ENCODE measurements at regions not wholly inside any gene's neighbourhood (a gene's known extent, or its start where the extent isn't known, plus 50 kb on each side); places are given as distances from the start of the nearest gene placed in this dataset.

DNA sequence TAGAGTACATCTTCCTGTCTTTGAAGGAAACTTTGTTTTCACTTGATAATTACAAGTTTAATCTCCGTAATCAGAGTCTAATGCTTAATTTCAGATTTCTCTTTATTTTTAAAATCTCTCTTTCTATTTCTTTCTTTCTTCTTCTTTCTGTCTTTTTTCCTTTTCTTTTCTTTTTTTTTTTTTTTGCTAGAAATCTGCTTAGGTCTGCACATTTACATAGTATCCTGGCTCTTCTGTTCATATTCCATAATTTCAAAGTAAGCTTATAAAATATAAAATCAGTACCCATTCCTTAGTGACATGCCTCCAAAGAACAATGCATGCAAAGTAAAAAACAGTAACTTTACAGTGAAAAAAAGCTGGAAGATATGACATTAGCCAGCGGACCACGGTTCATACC lies 601.7 kb upstream of the VSTM2A start:
- POLR2A ChIA-PET, result no interaction called here

DNA sequence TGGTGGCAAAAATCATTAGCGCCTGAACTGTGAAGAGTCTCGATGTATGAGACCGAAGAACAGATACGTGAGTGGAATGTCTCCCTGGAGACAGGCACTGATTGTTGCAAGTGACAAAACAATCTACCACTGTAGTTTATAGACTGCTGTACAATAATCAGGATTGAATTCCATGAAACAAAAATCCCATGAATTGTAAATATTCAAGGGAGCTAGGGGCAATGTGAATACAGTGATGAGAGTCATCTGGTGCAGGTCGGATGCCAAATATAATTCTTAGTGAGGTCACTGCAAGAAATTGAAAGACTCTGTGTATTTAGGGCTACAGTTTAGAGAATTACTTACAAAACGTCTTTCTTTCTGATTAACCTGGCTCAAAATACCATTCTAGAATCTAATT lies 594.4 kb upstream of the VSTM2A start:
- CTCF ChIA-PET, result no interaction called here
- POLR2A ChIA-PET, result no interaction called here

More for the DNA sequence above, 601.7 kb upstream of the VSTM2A start:
- CTCF ChIA-PET, result no interaction called here

DNA sequence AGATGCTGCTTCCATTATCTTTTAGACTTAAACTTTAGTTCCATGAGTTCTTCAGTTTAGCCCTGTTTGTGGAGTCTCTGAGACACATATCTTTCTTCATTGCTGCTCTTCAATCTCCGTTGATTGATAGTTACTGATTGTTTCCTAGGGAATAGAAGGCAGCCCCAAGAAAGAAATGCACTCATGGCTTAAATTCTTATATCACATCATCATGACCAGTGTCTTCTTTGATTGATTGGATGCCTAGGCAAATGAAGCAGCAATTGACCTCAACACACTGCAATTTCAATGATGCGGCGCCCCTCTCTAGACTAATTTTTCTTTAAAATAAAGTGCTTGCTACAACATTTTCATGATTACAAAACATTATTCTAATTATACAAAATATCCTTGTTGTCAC lies 576.5 kb upstream of the VSTM2A start:
- POLR2A ChIA-PET, result no interaction called here
- CTCF ChIA-PET, result no interaction called here

DNA sequence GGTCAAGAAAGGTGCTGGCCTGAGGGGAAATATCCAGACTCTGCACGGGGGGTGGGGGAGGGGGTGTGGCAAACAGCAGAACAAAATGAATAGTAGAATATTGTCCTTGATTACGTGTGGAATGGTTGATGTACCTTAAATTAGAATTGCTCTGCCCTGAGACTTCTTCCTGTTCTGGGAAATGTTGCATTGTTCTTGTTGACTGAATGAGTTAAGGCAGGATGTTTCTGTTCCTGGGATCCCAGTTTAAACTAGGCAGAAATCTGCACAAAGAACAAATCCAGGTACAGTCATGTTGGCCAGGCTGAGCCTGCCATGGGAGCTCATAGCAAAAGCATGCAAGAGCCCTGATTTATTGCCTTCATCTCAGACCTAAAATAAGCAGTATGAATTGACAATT lies 558.7 kb upstream of the VSTM2A start:
- POLR2A ChIA-PET, result no interaction called here
- CTCF ChIA-PET, result no interaction called here

DNA sequence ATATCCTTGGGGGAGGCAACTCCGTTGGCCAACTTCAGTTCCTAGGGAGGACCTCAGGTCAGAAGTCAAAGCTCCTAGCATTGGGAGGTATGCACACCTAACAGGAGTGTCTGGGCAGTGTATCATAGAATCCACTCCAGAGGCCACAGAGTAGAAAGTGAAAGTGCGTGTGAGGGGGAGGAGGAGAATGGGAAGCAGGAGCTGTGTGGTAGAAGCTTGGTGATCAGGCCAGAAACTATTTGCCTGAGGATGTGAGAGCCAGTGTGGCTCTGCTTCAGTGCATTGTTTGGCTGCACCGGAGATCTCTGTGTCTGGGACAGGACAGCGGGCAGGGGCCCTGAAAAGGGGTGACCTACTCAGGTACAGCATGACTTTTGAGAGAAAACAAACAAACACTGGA lies 557.4 kb upstream of the VSTM2A start:
- ChIA-PET POLR2A (no interaction called here), CTCF (no interaction called here)

DNA sequence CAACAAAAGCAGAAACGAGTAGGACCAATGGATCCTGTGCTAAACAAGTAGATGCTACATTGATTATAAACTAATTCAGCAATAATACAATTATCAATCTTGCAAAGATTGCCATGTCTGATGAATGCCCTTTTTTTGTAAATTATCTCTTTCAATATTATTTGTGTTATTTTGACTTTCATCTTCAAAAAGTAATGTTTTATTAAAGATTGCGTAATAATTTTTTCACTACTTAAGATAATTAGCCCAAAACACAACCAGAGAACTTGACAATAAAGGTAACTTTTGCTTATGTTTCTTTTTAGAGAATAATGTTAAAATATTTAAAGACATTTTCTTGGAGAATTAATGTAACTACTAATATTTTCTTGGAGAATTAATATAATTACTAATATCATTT lies 553.8 kb upstream of the VSTM2A start:
- POLR2A ChIA-PET, result no interaction called here

DNA sequence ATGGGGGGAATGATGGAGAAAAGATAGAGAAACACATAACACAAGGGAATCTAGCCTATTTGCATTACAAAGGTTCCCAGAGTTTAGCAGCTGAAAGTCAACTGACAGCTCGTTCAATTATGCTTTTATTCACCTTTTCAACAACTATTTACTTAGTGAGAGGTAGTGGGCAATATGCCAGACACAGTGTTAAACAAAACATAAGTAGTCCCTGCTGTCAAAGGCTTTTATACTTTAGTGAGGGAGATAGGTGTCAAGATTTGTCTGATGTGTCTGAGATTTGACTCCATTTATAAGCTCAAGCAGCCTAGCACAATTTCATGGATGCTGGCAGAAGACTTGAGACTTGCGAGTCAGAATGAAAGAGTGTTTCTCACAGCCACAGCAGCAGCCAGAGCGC lies 549.0 kb upstream of the VSTM2A start:
- CTCF ChIA-PET, result no interaction called here
- POLR2A ChIA-PET, result no interaction called here

More for the DNA sequence above, 553.8 kb upstream of the VSTM2A start:
- CTCF ChIA-PET, result no interaction called here

DNA sequence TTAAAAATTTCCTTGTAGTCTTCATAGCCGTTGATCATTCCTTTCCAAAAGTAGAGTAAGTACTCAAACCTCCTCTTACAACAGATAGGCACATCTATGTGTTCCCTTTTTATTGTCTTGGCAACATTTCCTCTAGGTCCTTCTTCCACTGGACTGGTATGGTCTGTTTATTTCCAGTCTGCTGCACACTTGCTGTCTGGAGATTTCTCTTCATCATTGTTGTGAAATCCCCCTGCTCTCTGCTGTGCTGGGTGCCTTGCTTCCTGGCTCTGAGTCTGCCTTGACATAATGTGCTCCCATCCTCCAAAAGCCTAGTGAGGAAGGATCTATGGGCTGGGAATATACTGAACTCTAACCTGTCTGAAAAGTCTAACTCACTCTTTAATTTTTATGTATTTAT lies 545.3 kb upstream of the VSTM2A start:
- POLR2A ChIA-PET, result no interaction called here

DNA sequence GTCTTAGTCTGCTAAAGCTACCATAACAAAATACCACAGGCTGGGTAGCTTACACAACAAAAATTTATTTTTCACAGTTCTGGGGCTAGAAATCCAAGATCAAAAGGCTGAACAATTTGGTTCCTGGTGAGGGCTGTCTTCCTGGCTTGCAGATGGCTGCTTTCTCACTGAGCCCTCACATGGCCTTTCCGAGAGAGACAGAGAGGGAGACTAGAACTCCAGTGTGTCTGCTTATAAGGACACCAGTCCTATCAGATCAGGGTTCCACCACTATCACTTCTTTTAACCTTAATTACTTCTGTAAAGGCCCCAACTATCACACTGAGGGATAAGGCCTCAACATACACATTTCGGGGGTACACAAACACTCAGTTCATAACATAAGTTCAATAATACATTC lies 527.4 kb upstream of the VSTM2A start:
- CTCF ChIA-PET, result no interaction called here

More for the DNA sequence above, 545.3 kb upstream of the VSTM2A start:
- CTCF ChIA-PET, result no interaction called here

DNA sequence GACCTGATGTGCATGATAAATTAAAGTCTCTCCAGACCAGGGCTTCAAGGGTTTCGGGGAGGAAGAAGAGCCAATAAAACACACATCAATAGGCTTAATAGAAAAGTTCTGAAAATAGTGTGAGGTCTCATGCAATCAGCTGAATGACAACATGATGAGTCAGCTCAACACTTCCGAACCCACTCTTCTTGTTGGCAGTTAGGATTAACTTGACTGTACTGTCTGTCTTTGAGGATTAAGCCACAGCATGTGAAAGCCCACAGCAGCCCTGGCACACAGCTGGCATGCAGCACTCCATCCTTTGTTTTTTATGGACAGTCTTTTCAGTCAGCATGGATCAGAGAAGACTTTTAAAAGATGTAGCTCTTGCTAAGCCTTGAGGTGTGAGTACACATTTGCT lies 526.9 kb upstream of the VSTM2A start:
- POLR2A ChIA-PET, result no interaction called here
- CTCF ChIA-PET, result no interaction called here

More for the DNA sequence above, 527.4 kb upstream of the VSTM2A start:
- POLR2A ChIA-PET, result no interaction called here

DNA sequence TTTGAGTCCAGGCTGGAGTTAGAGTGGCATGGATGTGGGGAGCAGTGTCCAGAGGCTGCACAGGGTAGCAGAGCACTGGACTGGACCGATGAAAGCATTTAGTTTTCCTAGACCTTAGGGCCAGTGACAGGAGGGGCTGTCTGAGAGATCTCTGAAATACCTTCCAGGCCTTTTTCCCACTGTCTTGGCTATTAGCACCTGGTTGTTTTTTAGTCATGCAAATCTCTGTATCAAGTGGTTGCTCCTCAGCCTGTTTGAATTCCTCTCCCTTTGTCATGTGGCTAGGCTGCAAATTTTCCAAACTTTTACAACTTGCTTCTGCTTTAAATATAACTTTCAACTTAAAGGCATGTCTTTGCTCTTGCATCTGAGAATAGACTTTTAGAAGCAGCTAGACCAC lies 504.3 kb upstream of the VSTM2A start:
- POLR2A ChIA-PET, result no interaction called here

DNA sequence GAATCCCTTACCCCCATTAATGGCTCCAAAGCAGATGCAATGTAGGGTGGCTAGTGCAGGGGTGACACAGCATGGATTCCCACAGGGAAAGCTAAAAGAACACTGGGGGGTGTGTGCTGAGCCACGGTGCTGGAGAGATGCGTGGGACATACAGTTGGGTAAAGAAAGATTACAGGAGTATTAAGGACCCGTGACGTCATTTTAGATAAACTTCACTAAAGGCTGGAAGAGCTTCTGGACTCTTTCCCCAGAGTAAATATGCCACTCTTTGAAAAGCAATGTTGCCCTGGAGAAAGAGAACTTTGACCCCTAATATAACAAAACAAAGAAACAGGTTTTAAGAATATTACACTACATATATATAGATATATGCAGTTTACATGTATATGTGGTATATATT lies 481.5 kb upstream of the VSTM2A start:
- POLR2A ChIA-PET, result no interaction called here
- CTCF ChIA-PET, result no interaction called here

More for the DNA sequence above, 504.3 kb upstream of the VSTM2A start:
- CTCF ChIA-PET, result no interaction called here

DNA sequence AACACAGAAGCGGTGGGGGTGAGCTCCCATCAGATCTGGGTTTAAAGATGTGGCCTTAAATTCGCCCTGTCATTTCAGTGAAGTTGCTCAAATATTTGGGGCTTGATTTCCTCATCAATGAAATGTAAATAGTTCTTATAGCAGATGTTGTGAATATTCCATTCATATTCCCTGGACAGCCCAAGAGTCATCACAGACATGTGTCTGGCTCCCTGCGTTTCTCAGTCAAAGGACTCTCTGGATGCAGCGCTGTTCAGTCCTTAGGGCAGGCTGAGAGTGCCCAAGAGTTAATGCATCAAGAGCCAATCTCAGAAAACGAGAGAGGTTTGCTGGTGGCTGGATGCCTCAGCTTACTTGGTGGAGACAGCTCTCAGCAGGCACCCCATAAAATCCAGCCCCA lies 475.5 kb upstream of the VSTM2A start:
- CTCF ChIA-PET, result no interaction called here
- POLR2A ChIA-PET, result no interaction called here

DNA sequence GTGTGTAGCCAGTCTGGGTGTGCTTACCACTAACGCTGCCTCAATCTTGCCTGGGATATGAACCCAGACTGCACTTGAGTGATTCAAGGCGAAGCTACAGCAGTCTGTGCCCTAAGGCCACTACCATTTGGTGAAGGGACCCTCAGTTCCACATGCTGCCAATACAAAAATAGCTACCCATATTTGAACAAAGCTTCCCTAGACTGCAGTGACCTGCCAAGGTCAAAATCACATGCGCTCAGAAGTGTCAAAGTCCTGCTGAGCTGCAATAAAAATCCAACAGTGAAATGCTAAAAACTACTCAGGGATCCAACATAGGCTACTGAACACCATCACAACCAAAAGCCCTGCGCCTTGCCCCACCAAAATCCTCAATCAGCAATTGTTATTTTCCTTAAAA lies 472.3 kb upstream of the VSTM2A start:
- ChIA-PET POLR2A (no interaction called here), CTCF (no interaction called here)

DNA sequence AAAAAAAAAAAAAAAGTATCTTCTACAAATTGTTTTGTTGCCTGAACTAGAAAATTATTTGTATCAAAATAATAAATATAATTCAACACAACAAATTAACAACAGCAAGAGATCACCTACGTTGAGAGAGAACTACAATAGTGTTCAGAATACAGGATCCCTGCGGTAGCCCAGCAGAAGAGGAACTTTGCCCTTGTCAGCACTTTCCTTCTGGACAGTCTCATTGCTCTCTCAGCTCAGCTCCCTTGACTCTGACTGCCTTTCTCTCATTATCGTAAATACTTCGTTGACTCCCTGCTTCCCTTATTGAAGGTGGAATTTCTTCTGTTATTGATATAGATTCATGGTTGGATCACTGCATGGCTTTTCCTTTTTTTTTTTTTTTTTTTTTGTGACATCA lies 469.5 kb upstream of the VSTM2A start:
- CTCF ChIA-PET, result no interaction called here
- POLR2A ChIA-PET, result no interaction called here

DNA sequence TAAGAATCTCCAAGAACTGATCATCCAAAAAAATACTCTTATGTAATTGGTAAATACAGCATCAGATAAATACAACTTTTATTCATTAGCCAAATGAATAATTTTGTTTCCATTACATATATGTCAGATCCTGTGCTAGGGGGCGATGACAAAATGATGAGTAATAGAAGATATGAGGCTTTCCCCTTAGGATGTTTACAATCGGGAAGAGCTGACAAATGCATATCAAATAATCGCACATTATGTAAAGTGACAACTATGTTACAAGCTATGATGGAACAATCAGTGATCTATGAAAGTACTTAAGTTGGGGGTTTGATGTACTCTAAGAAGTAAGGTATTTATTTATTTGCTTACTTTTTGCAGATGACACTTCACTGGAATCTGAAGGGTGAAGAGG lies 465.6 kb upstream of the VSTM2A start:
- POLR2A ChIA-PET, result no interaction called here
- CTCF ChIA-PET, result no interaction called here

DNA sequence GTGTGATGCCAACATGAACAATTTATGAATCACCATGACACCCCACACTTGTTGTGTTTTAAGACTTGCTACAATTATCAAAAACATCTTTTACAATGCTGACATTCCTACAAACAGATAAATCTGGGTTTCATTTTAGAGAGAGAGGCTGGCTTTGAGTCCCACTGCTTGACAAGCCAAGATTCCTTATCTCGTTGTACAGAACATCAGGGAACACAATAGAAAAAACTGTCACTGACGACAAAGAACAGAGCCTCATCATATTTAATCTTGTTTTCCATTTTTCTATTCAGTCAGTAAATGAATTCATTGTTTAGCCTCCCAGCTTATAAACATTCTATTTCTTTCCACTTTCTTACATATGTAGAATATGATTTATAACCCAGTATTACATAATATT lies 461.6 kb upstream of the VSTM2A start:
- POLR2A ChIA-PET, result no interaction called here

DNA sequence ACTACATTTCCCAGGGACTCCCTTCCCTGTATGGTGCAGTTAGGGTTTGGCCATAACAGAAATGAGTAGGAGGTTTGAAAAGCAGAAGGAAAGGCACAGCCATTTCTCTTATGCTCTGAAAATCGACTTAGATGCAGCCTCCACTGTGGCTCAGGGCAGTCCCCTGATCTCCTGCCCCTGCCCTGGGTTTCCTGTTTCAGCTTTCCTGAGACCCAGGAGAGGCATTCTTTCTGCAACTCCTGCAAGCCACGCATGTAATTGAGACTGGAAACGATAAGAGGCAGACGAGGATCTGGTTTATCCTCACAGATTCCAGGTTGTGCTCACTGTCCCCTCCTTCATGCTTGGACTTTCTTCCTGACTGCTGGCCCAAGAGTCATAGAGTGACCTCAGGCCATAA lies 461.2 kb upstream of the VSTM2A start:
- ChIA-PET POLR2A (no interaction called here), CTCF (no interaction called here)

More for the DNA sequence above, 461.6 kb upstream of the VSTM2A start:
- CTCF ChIA-PET, result no interaction called here

DNA sequence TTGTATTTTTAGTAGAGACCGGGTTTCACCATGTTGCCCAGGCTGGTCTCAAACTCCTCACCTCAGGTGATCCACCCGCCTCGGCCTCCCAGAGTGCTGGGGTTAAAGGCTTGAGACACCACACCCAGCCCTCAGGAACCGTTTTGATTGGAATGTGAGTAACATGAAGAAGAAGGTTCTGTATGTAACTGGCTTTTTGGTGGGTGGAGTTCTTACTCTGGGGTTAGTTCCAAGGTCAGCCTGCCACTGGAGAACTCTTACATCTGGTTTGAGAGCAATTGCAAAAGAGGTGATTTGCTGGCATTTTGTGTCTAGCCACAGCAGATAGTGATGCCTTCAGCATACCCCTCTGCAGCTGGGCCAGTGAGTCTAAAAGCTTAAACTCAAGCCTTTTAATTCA lies 457.8 kb upstream of the VSTM2A start:
- ChIA-PET CTCF (no interaction called here), POLR2A (no interaction called here)

DNA sequence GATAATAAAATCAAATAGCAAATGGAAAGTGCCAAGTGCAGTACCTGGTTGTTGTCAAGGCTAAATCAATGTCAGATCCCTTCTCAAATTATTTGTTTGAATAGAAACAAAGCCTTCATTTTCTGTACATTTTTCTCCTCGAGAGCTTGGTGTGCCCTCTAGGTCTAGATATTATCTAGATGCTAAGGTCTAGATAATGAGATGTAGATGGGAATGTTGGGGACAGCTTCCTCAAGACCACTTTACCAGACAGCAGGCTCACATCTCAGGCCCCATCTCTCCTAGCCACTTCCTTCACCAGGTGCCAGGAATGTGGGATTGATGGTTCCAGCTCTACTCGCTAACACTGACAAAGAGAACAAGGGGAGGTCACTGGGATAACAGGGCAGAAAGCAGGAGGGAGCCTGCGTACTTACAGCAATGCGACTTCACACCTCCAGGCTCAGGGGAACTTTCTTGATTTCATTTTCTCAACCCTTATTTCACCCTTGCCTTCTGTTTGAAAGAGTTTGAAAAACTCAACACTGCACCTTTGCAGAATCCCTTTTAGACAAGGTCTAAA lies 451.4 kb upstream of the VSTM2A start:
- POLR2A ChIA-PET, result no interaction called here
- CTCF ChIA-PET, result no interaction called here

DNA sequence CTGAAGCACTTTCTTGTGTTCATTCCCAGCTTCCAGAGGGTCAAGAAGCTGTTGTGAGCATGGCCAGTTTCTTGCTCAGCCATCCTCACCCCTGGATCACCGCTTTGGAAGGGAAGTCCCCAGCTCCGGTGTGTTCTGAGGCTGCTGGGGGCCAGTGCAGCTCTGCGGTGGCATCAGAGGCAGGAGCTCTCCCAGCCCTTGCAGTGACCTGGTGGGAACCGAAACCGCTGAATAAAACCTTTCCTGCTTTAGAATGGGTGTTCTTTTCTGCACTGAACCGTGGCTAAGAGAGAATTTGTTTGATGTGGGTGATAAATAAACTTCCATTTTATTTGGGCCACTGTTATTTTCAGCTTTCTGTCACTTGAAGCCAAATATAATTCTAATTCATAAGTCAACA lies 450.9 kb upstream of the VSTM2A start:
- CTCF ChIA-PET, result no interaction called here
- POLR2A ChIA-PET, result no interaction called here

DNA sequence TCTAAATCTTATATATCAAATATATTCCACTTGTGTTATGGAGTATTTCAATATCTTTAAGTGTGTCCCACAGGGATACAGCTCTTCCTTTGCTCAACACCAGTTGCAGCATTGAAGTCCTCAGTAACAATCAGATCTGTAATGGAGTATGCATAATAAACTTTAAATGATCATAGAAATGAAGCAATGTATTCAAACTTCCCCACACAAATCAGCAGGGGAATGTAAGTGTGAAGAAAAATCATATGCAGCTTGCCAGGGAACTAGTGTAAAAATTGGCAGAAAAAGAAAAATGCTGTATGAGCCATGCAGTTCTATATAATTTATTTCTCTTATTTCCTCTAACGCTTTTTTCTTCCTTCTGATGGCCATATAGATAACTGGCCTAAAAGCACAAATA lies 444.3 kb upstream of the VSTM2A start:
- POLR2A ChIA-PET, result no interaction called here
- CTCF ChIA-PET, result no interaction called here

DNA sequence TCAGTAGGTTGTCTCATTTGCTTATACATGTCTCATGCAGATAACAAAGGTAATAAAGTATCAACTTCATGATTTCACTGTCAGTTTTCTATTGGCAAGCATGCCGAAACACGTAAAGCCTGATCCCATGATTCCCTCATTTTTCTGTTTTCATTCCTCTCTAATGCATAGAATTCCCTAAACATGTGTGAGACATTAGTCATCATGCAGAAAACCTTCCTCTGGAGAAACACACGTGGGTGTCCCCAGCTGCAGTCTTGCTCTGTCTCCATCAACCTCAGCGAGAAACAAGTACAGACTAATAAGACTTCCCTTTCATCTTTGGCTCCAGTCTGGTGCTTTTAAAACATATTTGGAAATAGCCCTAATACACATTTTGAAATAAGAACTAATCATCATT lies 432.7 kb upstream of the VSTM2A start:
- CTCF ChIA-PET, result no interaction called here

More for the DNA sequence above, 432.7 kb upstream of the VSTM2A start:
- POLR2A ChIA-PET, result no interaction called here

Data from activated CD8-positive, alpha-beta memory T cell treated with anti-CD3 and anti-CD28 coated beads for 36 hours (primary cell).